Midbrain (tissue), 1 donor: ENCODE measurements at regions not wholly inside any gene's neighbourhood (a gene's known extent, or its start where the extent isn't known, plus 50 kb on each side); places are given as distances from the start of the nearest gene placed in this dataset.

Source experiments
- DNase-seq: peaks from one replicate; lab custom pipeline; 2025; lab: John Stamatoyannopoulos, UW

DNA sequence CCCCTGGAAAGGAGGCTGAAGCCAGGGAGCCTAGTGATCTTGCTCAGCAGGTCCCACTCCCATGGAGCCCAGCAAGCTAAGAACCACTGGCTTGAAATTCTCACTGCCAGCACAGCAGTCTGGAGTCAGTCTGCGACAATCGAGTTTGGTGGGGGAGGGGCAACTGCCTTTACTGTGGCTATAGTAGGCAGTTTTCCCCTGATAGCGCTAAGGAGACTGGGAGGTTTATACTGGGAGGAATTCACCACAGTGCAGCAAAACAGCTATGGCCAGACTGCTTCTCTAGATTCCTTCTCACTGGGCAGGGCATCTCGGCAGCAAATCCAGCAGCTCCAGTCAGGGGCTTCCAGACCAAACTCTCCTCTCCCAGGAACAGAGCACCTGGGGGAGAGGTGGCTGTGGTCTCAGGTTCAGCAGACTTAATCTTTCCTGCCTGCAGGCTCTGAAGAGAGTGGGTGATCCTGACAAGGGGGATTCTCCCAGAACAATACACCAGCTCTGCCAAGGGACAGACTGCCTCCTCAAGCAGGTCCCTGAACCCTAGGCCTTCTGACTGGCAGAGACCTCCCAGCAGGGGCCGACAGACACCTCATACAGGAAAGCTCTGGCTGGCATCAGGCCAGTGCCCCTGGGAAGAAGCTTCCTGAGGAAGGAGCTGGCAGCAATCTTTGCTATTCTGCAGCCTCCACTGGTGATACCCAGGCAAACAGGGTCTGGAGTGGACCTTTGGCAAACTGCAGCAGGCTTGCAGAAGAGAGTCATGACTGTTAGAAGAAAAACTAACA lies 548.5 kb upstream of the NEGR1 start:
- no peak for DNase-seq

DNA sequence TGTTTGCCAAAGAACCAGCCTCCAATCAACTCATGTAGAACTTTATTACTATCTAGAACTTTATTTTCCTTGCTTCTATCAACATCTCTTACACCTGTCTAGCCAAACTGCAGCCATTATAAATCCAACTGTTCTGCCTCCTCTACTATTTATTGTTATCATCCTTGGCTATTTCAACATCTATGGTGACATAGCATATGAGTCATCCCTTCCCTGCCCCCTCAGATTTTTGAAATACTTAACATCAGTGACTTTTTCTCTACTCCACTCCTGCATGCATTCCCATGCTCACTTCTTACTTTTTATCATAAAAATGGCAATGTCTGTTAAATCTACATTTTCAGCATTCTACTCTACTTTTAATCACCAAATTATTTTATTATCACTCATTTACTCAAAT lies 544.9 kb upstream of the NEGR1 start:
- no peak for DNase-seq

DNA sequence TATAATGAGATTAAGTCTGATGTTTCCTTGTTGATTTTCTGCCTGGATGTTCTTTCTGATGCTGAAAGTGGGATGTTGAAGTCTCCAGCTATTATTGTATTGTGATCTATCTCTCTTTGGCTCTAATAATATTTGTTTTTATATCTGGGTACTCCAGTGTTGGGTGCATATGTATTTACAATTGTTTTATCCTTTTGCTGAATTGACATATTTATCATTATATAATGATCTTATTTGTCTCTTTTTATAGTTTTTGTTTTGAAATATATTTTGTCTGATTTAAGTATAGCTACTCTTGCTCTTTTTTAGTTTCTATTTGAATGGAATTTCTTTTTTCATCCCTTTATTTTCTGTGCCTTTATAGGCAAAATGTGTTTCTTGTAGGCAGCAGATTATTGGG lies 522.2 kb upstream of the NEGR1 start:
- no peak for DNase-seq

DNA sequence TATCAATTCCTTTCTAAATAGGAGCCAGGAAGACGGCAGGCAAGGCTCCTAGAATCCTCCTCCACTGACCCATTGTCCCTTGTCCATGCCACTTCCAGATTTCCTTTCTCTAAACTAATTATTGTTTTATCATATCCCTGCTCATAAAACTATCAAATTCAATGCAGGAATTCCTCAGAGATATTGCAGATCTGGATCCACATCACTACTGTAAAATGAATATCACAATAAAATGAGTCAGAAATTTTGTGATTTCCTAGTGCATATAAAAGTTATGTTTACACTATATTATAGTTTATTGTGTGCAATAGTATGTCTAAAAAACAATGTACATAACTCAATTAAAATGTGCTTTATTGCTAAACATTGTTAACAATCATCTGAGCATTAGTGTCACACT lies 498.7 kb upstream of the NEGR1 start:
- no peak for DNase-seq

DNA sequence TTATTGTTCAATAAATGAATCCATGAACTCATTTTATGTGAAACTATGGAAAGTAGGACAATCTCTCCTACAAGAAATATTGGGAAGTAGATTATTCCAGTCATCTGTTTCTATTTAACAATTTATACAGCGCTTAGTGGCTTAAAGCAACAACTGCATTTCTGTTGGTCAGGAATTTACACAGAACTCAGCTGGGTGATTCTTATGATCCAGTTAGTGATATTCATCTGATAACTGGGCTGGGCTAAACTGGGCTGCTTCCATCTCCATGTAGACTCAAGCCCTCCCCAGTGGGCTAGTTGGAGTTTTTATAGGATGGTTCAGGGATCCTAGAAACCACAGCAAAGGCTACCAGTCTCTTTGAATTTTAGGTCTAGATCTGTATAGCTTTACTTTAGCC lies 497.9 kb upstream of the NEGR1 start:
- DNase-seq: no peak

DNA sequence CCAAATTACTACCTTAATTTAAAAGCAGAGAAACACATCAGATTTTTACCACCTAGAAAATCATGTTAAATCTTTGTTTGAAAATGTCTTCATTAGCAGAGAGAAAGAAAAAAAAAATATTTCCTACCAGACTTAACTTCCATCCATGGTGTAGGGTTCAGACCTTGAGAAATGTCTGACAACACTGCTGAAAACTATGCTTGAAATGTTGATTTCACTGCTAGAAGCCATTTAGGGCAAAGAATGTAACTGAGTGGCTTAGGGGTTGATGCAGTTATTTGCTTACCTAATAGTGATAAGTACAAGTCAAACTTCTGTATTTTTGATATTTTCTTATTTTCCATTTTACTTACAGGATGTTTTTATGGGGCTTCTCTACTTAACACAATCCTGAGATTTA lies 495.6 kb upstream of the NEGR1 start:
- DNase-seq: no peak

DNA sequence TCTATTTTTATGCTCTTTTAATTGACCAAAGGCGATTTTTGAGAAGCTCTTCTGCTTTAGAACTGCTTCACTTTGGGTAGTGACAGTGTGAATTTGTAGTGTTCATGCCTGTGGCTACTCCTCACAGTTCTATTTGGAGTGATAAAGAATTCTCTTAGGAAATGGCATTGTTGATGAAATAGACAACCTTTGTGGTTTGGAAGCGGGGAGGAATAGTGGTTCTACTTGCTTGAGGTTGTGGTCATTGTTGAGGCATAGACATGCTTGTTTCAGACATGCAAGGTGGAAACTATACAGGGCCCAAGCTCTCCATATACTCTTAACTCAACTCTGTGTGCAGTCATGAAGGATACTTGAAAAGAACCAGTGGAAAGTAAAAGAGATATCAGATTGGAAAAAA lies 481.1 kb upstream of the NEGR1 start:
- DNase-seq: no peak

DNA sequence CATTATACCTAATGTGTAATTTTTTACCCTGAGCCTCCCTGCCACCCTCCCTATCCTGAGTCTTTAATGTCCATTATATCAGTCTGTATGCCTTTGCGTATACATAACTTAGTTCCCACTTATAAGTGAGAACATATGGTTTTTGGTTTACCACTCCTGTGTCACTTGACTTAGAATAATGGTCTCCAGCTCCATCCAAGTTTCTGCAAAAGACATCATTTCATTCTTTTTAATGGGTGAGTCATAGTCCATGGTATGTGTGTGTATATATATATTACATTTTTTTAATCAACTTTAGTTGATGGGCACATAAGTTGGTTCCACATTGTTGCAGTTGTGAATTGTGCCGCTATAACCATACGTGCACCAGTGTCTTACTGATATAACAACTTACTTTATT lies 477.1 kb upstream of the NEGR1 start:
- DNase-seq: no peak

DNA sequence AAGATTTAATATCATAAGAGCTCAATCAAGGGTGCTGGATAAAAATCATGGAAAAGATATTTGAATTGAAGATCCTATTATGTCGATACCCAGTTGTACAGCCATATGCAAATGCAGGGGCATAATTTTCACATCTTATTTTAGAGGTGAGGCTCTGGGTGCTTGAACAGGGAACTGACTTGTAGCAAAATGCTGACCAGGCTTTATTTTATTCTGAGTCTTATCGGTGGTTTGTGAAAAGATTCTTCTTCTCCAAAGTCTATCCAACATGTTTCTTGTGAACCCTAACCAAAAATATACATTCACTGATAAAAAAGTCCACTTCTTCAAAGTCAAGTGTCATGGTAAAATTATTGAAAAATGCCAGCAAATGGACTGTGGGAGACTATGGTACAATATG lies 475.5 kb upstream of the NEGR1 start:
- no peak for DNase-seq

DNA sequence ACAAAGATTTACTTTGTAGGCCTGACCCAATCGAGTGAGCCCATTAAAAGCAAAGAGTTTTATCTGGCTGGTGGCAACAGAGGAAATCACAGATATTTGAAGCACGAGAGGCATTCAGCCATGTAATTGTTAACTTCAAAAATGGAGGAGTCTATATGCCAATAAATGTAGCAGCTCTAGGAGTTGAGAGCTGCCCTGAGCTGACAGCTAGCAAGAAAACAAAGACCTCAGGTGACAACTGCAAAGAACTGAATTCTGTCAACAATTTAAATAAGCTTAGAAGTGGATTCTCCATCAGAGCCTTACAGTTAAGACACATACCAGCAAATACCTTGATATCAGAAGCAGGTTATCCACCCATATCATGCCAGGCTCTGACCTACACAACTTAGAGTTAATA lies 463.1 kb upstream of the NEGR1 start:
- no peak for DNase-seq

DNA sequence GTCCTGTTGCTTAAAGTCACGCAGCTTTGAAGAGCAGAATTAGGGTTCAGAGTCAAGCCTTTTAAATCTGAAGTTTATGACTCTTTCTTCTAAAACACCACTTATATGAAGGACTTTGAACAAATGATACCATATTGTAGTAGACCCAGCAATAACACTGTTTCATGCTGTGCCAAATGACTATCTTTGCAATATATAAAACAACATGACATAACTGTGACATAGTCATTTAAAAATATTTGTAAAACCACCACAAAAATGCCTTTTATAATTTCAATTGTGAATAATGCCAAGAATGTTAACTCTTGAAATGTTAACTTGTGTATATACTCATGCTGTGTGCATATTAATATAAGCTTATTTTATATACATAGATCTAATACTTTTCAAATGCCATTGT lies 452.1 kb upstream of the NEGR1 start:
- DNase-seq: no peak

DNA sequence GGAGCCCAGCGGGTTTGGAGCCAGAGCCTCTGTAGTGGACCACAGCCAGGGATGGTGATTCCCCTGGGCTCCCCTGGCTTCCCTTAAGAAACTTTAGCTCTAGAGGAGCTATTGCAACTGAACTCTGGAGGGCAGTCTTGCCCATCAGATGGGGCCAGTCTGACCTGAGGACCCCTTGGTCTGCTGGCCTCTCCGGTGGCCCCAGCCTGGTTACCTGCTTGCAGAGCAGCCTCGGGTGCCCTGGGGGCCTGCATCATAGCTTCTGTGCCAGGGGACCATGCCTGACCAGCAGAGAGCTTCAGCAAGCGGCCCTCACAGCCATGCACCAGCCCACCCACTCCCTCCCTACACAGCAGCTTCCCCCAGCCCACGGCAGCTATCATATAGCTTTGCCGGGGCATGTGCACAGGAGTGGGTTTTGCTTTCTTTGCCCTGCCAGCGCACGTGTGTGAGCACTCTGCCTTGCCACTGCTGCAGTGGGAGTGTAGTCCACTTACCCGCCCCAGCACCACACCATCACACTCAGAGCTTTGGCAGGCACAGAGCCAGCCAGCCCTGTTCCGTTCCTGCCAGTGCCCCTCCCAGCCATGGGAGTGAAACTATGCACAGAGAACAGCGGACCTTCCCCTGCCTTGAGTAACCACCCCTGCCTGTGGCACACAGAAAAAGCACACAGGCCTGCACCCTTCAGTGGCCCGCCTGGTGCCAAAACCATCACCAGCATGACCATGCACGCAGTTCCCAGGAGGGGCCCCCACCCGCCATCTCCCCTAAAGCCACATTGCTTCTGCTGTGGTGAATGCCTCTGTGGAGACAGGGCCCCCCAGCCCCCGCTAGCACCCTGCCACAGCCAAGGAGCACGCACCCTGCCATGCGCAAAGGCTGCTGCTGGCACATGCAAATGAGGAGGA lies 442.9 kb upstream of the NEGR1 start:
- DNase-seq: no peak

DNA sequence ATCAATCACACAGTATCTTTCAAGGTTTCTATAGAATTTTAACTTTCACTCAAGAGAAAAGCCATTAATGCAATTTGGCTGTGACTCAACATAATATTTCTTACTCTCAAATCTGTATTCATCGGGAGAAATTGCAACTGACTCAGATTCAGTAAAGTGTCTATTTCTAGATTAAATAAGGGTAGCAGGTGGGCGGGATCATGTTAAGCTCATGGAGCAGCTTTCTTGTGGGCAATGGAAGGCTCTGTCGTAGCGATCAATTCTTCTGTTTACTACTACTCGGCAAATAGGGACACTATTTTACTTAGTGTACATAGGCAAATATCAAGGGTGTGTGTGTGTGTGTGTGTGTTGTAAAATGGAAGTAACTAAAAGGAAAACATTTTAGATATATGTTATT lies 423.6 kb upstream of the NEGR1 start:
- no peak for DNase-seq

DNA sequence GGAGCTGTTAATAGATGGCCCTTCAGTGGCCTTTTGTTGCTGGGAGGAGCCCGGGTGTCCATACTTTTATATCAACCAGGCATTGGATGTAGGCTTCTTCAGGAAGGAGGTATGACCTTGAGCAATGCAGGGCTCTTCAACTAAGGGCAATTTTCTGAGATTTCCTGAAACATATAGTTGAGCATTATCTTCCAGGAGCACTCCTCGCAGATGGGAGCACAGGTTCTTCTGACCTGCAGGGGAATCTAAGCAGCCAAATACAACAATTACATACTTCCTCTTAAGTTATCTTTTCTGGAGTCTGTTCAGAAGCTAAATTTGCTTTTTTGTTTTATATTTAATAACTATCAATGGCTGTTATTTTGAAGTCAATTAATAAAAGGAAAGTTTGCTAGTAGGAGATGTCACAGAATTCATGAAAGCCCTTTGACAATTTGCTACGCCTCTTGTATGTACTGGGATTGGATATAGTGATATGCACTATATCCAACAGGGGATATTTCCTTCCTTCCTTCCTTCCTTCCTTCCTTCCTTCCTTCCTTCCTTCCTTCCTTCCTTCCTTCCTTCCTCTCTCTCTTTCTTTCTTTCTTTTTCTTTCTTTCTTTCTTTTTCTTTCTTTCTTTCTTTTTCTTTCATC lies 422.6 kb upstream of the NEGR1 start:
- DNase-seq: no peak

DNA sequence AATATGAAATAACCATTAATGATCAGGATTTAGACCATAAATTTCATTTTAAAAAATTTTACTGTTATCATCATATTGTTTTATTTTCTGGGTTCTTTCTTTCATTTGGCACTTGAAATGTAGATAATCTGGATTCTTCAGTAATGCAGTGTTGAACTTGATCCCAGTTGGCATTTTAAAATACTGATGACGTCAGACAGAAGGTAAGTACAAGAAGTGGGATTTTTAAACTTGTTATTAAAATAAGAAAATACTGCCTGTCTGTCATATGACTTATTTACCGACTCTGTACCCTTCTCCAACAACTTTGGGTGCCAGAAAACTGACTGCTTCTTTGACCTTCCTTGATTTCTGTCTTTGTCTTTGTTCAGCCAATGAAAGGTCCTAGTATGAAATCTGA lies 415.1 kb upstream of the NEGR1 start:
- DNase-seq: no peak

DNA sequence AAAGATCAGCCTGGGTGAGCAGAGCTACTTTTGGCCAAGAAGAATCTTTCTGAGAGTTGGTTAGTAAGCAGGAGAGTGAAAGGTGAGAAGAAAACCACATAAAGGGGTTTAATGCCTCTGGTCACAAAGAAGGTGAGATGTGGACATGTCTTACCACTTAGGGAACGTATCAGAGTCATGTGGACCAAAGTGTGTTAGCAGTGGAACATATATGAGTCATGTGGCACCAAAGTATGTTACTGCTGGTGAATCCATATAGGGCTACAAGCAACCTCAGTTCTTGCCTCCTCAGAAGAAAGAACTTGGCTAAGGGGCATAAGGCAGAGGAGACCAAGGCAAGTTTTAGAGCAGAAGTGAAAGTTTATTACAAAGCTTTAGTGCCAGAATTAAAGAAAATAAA lies 411.6 kb upstream of the NEGR1 start:
- no peak for DNase-seq

DNA sequence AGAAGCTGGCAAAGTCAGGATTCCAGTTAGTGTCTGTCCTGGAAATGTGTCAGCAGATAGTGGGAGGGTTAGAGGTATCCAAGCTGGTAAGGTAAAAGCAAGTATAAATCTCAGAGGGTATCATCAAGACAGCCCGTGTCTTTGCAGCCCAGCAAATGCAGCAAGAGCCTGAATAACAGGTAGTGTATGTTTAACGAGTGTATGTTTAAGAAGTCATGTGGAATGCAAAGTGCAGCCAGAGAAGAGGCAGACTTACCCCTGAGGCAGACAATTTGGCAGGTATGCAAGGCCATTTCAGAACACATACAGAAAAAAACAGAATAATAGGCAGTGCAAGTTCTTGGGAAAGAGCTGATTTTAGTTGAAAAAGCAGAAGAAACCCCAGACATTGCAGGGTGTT lies 411.0 kb upstream of the NEGR1 start:
- no peak for DNase-seq

DNA sequence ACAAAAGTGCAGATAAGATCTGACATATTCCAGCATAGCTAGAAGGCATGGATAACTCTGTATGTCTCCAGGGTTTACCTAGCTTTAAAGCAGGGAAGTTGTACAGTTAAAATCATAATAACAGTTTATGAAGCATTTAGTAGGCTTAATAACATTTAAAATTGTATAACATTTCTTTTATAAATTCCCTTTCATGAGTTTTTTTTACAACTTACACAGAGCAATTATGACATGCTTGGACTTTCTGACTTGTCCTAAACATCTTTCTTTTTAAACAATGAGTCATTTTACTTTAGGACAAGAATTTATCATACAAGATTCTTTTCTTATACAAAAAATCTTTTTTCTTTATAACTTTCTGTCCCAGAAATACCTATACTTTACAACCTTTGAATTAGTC lies 408.5 kb upstream of the NEGR1 start:
- DNase-seq: no peak

DNA sequence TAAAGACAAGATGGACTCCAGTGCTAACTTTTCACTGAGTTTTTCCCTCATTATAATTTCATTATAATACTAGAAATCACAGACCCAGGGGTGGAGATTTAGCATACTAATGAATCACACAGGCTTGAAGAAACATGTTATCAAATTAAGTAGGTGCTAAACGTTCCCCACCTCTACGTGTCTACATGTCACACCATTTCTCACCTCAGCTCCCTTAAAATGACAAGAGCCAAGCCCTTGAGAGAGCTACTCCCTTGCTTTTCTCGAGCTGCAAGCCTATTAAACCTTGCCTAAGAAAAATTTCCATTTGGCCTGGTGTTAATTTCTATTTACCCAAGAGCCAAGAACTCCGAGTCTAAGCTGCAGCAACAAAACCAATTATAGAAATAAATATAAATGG lies 396.3 kb upstream of the NEGR1 start:
- DNase-seq: no peak

DNA sequence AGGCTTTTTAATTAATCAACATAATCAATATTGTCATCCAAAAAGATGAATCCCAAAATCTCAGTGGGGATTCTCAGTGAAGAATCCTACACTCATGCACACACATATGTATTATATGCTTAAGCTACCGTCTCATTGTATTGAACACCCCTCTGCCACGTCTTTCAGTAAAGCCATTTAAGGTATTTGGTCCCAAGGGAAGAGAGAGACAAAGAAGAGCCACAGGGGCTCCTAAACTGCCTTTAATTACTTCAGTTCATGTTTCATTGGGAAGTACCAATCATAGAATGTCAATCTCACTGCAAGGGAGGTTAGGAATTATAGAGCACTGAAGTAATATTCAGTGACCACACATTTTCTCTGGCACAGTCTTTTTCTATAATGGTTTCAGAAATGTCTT lies 388.6 kb upstream of the NEGR1 start:
- DNase-seq: no peak

DNA sequence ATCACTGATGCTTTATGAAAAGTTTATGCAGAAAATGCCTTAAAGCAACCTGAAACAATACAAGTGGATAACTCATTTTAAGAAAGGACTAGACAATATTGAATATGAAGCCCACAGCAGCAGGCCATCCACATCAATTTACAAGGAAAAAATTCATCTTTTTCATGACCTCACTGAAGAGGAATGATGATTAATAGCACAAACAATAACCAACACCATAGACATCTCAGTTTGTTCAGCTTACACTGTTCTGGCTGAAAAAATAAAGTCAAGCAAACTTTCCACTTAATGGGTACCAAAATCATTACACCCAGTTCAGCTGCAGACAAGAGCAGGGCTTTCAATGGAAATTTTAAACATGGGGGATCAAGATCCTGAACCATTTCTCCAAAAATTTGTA lies 380.6 kb upstream of the NEGR1 start:
- DNase-seq: no peak

DNA sequence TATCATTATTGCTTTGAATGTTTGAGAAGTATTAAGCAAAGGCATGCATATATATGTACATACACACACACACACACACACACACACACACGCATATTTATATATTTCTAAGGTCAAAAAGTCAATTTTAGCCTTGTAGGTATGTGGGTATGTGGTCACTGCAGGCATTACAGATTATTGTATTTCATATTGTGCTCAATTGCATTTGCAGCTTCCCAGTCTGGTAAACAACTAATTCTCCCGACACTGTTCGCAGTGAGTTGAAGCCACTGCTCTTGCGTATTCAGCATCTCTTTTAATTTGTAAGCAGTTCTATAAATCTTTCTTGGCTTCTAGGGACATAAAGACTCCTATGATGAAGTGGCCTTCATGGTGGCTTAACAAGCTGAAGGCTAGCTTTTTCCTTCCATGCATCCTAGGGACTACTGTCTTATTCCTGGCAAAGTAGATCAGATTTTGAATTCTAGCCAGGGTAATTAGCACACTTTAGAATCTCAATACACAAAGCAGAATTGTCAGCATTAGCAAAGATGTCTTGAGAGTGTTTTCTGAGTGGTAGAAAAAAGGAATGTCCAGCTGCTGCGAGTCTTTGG lies 368.6 kb upstream of the NEGR1 start:
- DNase-seq: no peak

DNA sequence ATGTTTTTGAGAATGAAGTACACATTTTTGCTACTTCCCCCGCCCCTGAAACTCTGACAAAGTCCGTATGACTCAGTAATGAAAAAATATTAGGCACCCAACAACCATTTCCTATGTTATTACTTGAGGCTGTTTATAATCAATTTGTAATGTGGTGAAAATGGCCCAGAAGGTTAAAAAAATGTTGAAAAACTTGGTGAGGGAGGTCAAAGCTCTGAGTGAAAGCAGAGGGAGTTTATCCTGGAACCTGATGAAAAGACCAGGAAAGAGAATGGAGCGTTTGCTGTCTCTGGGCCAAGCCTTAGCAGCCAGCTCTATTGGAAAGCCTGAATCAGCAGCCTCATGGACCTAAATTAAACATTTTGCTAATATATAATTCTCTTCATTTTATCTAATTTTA lies 367.7 kb upstream of the NEGR1 start:
- peak; percentile 38 for DNase-seq
